Upper lobe of right lung (tissue), 1 donor: ENCODE measurements at regions not wholly inside any gene's neighbourhood (a gene's known extent, or its start where the extent isn't known, plus 50 kb on each side); places are given as distances from the start of the nearest gene placed in this dataset.
A peak's percentile ranks its signal among the peaks of the same experiment; 100 is the strongest.

Experiments used
- ATAC-seq: fragments of 200-7000 bp; cut with Tn5 transposase; one replicate; pipeline ENCODE4 v1.9.1; 2020; ENCODE audit warnings: mild to moderate bottlenecking, moderate library complexity
- DNase-seq: peaks from one replicate; pipeline ENCODE4 v3.0.0-alpha.2; 2020
- H3K27ac ChIP-seq: fragments of 200-600 bp; one replicate; pipeline ENCODE4 v1.8.0; 2022
- H3K27me3 ChIP-seq: fragments of 200-600 bp; one replicate; pipeline ENCODE4 v1.8.0; 2022; ENCODE audit warnings: mild to moderate bottlenecking
- H3K36me3 ChIP-seq: fragments of 200-600 bp; one replicate; pipeline ENCODE4 v1.8.0; 2022
- H3K4me1 ChIP-seq: fragments of 200-600 bp; one replicate; pipeline ENCODE4 v1.8.0; 2022
- H3K4me3 ChIP-seq: fragments of 200-600 bp; one replicate; pipeline ENCODE4 v1.8.0; 2022; ENCODE audit warnings: mild to moderate bottlenecking
- H3K9me3 ChIP-seq: fragments of 200-600 bp; one replicate; pipeline ENCODE4 v1.8.0; 2022
- intact Hi-C: fragments of 100-400 bp; cut with DNase I; formaldehyde crosslinking; loops from one replicate; pipeline ENCODE4 v1.11.0; 2022
- TF ChIP-seq, protein P1 (sequence below): fragments of 200-600 bp; IDR thresholded peaks from one replicate; pipeline ENCODE4 v1.8.0; 2022; ENCODE audit warnings: antibody characterized with exemption
- donor health status: DM: no; HTN: yes; CAD: no; lungs with severe emphysema.

- no peaks in the 10 kb centered on the region for H3K36me3 ChIP-seq
- ATAC-seq (no peak), DNase-seq (no peak)
- H3K4me3 ChIP-seq = no peak overlapping the region
- TF ChIP-seq, protein P1, sequence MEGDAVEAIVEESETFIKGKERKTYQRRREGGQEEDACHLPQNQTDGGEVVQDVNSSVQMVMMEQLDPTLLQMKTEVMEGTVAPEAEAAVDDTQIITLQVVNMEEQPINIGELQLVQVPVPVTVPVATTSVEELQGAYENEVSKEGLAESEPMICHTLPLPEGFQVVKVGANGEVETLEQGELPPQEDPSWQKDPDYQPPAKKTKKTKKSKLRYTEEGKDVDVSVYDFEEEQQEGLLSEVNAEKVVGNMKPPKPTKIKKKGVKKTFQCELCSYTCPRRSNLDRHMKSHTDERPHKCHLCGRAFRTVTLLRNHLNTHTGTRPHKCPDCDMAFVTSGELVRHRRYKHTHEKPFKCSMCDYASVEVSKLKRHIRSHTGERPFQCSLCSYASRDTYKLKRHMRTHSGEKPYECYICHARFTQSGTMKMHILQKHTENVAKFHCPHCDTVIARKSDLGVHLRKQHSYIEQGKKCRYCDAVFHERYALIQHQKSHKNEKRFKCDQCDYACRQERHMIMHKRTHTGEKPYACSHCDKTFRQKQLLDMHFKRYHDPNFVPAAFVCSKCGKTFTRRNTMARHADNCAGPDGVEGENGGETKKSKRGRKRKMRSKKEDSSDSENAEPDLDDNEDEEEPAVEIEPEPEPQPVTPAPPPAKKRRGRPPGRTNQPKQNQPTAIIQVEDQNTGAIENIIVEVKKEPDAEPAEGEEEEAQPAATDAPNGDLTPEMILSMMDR = no peak
- H3K9me3 ChIP-seq = peaks cover 2% of the 10 kb centered on the region
- H3K27me3 ChIP-seq = no peaks in the 10 kb centered on the region
- no peak overlapping the region for H3K27ac ChIP-seq
- intact Hi-C loops = no loop called here
- H3K4me1 ChIP-seq = no peaks in the 10 kb centered on the region
Measured at GRCh38 chr7:156579566-156579965, 61.0 kb upstream of the RNF32 start.

DNA sequence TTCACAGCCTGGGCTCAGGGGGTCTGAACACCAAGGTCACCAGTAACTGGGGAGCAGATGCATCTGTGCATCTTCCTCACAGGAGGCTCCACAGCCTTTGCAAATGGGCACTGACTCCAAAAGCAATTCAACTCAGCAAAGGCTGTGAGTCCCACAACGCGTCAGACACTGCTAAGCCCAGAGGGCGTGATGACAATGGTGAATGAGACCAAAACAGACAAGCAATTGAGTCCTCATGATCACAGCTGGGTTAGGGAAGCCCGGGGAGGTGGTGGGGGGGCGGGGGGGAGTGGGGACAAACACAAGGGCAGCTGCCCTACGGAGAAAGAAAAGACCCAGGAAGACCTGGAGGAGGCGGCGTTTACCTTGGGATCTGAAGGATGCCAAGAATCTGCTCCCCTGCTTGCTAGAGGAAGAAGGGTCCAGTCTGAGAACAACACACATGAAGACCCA, 61.6 kb upstream of the RNF32 start:
- no peaks in the 10 kb centered on the region for H3K27me3 ChIP-seq
- intact Hi-C loops = no loop called here
- H3K27ac ChIP-seq = no peak overlapping the region
- no peak for ATAC-seq
- H3K36me3 ChIP-seq = no peaks in the 10 kb centered on the region
- H3K9me3 ChIP-seq = peaks cover 7% of the 10 kb centered on the region
- DNase-seq = no peak
- no peaks in the 10 kb centered on the region for H3K4me1 ChIP-seq
- no peak overlapping the region for H3K4me3 ChIP-seq
- TF ChIP-seq, protein P1 = no peak

DNA sequence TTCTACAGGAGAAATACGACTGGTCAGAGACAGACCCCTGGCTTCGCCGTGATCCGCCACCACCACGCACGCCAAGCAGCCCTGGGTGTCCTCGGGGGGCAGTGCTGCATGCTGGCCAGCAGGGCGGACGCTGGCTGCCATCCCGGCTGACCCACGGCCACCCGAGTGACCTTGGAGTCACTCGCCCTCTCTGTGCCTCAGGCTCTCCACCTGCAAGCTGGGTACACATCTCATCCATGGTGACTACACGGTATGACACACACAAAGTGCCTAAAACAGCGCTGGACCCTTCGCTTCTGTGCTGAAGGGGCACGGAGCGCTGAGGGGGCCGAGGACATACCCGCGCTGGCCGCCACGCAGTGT, 62.0 kb upstream of the RNF32 start:
- Histone ChIP-seq H3K9me3 (peaks cover 8% of the 10 kb centered on the region), H3K36me3 (no peaks in the 10 kb centered on the region), H3K27ac (no peak overlapping the region), H3K27me3 (no peaks in the 10 kb centered on the region), H3K4me1 (no peaks in the 10 kb centered on the region), H3K4me3 (no peak overlapping the region)
- intact Hi-C loops = no loop called here
- TF ChIP-seq, protein P1 = no peak
- ATAC-seq (peak; percentile 26), DNase-seq (no peak)

- Histone ChIP-seq H3K9me3 (peaks cover 8% of the 10 kb centered on the region), H3K4me3 (no peak overlapping the region), H3K4me1 (no peaks in the 10 kb centered on the region), H3K27me3 (no peaks in the 10 kb centered on the region), H3K27ac (no peak overlapping the region), H3K36me3 (no peaks in the 10 kb centered on the region)
- DNase-seq (no peak), ATAC-seq (no peak)
- intact Hi-C loops = no loop called here
- TF ChIP-seq, protein P1 = no peak
Measured at GRCh38 chr7:156577645-156578577, 62.7 kb upstream of the RNF32 start.

DNA sequence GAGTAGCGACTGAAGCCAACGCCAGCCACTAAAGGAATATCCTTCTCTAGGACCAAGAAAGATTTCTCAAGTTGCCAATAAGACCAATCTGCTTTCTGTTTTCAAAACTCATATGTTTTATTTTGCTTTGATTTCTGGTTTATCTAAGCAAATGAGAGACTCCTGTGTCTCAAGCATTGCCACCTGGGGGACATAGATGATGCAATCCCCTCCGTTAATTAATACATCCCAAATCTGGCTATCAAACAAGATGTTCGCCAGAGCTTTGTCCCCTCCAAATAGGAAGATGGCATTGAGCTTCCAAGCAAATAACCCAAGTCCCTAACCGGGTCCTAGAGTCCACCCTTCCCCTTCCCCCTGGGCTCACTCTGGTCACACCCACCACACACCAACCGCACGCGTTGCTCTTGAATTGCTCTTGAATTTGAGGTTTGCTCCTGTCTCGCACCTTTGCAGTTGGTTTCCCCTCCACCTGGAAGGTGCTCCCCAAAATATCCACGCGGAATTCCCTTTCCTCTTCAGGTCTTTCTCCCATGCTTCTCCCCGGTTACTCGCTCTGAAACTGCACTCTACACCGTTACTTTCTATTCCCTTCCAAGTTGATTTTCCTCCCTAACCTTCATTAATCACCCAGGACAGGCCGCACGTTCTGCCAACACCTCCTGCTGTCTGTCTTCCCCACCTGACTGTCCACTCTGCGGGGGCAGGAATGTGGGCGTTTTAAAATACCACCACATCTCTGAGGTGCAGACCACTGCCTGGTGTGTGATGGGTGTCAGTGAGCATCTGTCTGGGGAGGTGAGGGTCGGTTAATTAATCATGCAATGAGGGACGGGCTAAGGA, 64.1 kb upstream of the RNF32 start:
- Histone ChIP-seq H3K36me3 (no peaks in the 10 kb centered on the region), H3K4me3 (no peak overlapping the region), H3K27ac (no peak overlapping the region), H3K9me3 (peaks cover 8% of the 10 kb centered on the region), H3K27me3 (no peaks in the 10 kb centered on the region), H3K4me1 (no peaks in the 10 kb centered on the region)
- intact Hi-C loops = no loop called here
- ATAC-seq (no peak), DNase-seq (no peak)
- TF ChIP-seq, protein P1 = no peak
